ENCODE measurements at regions not wholly inside any gene's neighbourhood (a gene's known extent, or its start where the extent isn't known, plus 50 kb on each side); places are given as distances from the start of the nearest gene placed in this dataset.

GRCh38 chr5:167947306-167947705, 344.1 kb upstream of the WWC1 start:
- TF ChIP-seq, protein P1, sequence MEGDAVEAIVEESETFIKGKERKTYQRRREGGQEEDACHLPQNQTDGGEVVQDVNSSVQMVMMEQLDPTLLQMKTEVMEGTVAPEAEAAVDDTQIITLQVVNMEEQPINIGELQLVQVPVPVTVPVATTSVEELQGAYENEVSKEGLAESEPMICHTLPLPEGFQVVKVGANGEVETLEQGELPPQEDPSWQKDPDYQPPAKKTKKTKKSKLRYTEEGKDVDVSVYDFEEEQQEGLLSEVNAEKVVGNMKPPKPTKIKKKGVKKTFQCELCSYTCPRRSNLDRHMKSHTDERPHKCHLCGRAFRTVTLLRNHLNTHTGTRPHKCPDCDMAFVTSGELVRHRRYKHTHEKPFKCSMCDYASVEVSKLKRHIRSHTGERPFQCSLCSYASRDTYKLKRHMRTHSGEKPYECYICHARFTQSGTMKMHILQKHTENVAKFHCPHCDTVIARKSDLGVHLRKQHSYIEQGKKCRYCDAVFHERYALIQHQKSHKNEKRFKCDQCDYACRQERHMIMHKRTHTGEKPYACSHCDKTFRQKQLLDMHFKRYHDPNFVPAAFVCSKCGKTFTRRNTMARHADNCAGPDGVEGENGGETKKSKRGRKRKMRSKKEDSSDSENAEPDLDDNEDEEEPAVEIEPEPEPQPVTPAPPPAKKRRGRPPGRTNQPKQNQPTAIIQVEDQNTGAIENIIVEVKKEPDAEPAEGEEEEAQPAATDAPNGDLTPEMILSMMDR (IDR thresholded peaks at IDR 0.05), result no peak
- H3K36me3 ChIP-seq, result no peaks in the 10 kb centered on the region
- H3K4me1 ChIP-seq, result no peaks in the 10 kb centered on the region
- intact Hi-C loops (cut with DNase I), result no loop called here
- no peaks in the 10 kb centered on the region for H3K27me3 ChIP-seq
- H3K4me3 ChIP-seq, result no peak overlapping the region
- no peak overlapping the region for H3K27ac ChIP-seq
- no peak for ATAC-seq
- no peak for DNase-seq
- no peaks in the 10 kb centered on the region for H3K9me3 ChIP-seq

DNA sequence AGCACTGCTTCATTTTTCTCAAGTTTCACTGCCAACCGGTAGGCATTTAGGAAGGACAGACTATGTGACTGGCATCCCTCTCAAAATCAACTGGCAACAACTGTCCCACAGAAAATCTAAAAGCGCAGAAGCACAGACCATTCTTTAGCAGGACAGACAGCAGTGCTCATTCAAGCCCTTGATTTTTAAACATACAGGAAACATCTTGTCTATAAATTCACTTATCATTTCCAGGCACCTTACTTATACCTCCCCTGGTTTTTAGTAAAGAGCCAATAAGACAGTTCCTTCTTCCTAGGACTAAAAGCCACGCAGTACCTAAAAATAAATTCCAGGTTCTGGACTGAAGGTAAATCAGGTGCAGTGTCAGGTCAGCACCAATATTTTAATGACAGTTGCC, 343.2 kb upstream of the WWC1 start:
- Histone ChIP-seq H3K4me3 (no peak overlapping the region), H3K9me3 (no peaks in the 10 kb centered on the region), H3K27me3 (no peaks in the 10 kb centered on the region), H3K4me1 (no peaks in the 10 kb centered on the region), H3K27ac (no peak overlapping the region), H3K36me3 (no peaks in the 10 kb centered on the region)
- intact Hi-C loops (cut with DNase I), result no loop called here
- no peak for ATAC-seq
- DNase-seq, result no peak
- TF ChIP-seq, protein P1 (IDR thresholded peaks at IDR 0.05), result no peak

DNA sequence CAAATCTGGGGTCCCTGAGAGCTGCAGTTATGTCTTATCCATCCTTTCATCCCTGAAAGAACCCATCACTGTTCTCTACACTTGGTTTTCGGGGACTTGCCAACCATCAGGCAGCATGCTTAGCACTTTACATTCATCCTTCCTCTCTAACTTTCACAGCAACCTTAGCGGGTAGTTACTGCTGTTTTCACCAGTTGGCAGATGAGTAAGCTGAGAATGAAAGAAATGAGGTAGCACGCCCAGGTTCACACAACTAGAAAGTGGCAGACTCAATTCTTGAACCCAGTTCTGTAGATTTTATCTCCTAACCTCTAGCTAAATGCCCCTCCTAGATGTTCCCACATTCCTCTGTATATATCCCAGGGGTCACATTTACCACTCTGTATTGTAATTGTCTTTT, 342.0 kb upstream of the WWC1 start:
- no peak for ATAC-seq
- no peaks in the 10 kb centered on the region for H3K27me3 ChIP-seq
- TF ChIP-seq, protein P1 (IDR thresholded peaks at IDR 0.05), result no peak
- H3K9me3 ChIP-seq, result no peaks in the 10 kb centered on the region
- intact Hi-C loops (cut with DNase I), result no loop called here
- H3K36me3 ChIP-seq, result no peaks in the 10 kb centered on the region
- DNase-seq, result no peak
- H3K4me1 ChIP-seq, result no peaks in the 10 kb centered on the region
- no peak overlapping the region for H3K27ac ChIP-seq
- no peak overlapping the region for H3K4me3 ChIP-seq

DNA sequence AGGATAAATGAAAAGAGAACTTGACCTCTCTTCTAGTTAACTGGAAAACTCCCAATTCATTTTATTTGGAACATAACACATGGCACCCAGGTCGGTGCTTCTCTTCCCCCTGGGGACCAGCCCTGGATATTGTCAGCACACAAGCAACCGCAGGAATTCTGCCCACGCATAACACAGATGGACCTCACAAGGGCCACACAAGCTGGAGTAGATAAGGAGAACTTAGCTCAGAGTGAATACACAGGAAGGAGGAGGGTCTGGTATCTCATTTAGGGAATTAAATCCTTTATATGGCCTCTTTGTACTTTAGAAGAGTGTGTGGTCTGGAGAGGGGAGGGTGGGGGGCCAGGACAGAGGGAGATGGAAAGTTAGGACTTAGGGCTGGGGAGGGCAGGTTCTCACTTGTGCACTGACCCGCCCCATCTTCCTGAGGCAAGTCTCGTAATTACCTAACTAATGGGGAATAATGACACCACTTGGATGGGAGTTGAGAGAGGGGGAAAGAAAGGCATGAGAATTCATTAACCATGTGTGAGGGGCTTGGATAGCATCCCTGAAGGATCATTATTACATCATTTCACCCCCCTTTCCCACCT, 341.2 kb upstream of the WWC1 start:
- intact Hi-C loops (cut with DNase I), result no loop called here
- Histone ChIP-seq H3K27me3 (no peaks in the 10 kb centered on the region), H3K4me1 (no peaks in the 10 kb centered on the region), H3K27ac (no peak overlapping the region), H3K9me3 (no peaks in the 10 kb centered on the region), H3K36me3 (no peaks in the 10 kb centered on the region), H3K4me3 (no peak overlapping the region)
- DNase-seq, result no peak
- no peak for ATAC-seq
- TF ChIP-seq, protein P1 (IDR thresholded peaks at IDR 0.05), result no peak

DNA sequence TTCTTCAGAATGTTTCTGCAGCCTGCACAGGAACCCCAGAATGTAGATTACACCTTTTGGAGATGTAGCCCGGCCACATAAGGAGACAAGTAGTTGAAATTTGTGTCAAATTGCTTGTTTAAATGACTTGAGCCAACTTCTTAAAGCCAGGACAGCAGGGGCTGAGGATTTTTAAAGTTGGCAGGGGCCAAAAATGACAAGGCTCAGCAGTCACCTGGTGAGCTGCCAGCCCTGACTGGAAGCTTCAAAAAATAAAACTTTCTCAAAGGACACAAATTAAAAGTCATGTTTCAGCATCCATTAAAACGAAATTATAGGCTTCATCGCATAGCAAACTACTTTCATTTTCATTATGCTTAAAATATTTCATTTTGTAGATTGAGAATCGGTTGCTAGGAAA, 340.3 kb upstream of the WWC1 start:
- H3K27ac ChIP-seq, result no peak overlapping the region
- DNase-seq, result no peak
- H3K9me3 ChIP-seq, result no peaks in the 10 kb centered on the region
- TF ChIP-seq, protein P1 (IDR thresholded peaks at IDR 0.05), result no peak
- no peaks in the 10 kb centered on the region for H3K4me1 ChIP-seq
- peak overlapping the region; percentile 17 for H3K4me3 ChIP-seq
- no peaks in the 10 kb centered on the region for H3K27me3 ChIP-seq
- intact Hi-C loops (cut with DNase I), result no loop called here
- H3K36me3 ChIP-seq, result no peaks in the 10 kb centered on the region
- no peak for ATAC-seq

All from upper lobe of right lung (tissue), 1 donor.